ENCODE measurements at regions not wholly inside any gene's neighbourhood (a gene's known extent, or its start where the extent isn't known, plus 50 kb on each side); places are given as distances from the start of the nearest gene placed in this dataset.
"Not testable (repeated sequence)": the region's sequence is repeated elsewhere in the genome, so short reads cannot be mapped to it uniquely, and the experiment has no call there.

- DNase-seq (ENCODE audit: low spot score): no peak
Measured at GRCh38 chr4:95779447-95779846, 60.4 kb upstream of the PDHA2 start.

- DNase-seq (ENCODE audit: low spot score): no peak
Measured at GRCh38 chr4:95778666-95779065, 61.2 kb upstream of the PDHA2 start.

GRCh38 chr4:95770605-95771004 lies 69.3 kb upstream of the PDHA2 start:
- not testable (repeated sequence) for DNase-seq (ENCODE audit: low spot score)

- DNase-seq (ENCODE audit: low spot score): no peak
Measured at GRCh38 chr4:95764961-95765360, 74.9 kb upstream of the PDHA2 start.

GRCh38 chr4:95761871-95762270 lies 78.0 kb upstream of the PDHA2 start:
- no peak for DNase-seq (ENCODE audit: low spot score)

- DNase-seq (ENCODE audit: low spot score): peak; percentile 76
Measured at GRCh38 chr4:95761426-95761825, 78.5 kb upstream of the PDHA2 start.

GRCh38 chr4:95760646-95761045 lies 79.2 kb upstream of the PDHA2 start:
- DNase-seq (ENCODE audit: low spot score): not testable (repeated sequence)

GRCh38 chr4:95758001-95758400 lies 81.9 kb upstream of the PDHA2 start:
- DNase-seq (ENCODE audit: low spot score): no peak

GRCh38 chr4:95754667-95755066 lies 85.2 kb upstream of the PDHA2 start:
- no peak for DNase-seq (ENCODE audit: low spot score)

- no peak for DNase-seq (ENCODE audit: low spot score)
Measured at GRCh38 chr4:95749204-95749603, 90.7 kb upstream of the PDHA2 start.

- no peak for DNase-seq (ENCODE audit: low spot score)
Measured at GRCh38 chr4:95742872-95743271, 97.0 kb upstream of the PDHA2 start.

- DNase-seq (ENCODE audit: low spot score): no peak
Measured at GRCh38 chr4:95742179-95742578, 97.7 kb upstream of the PDHA2 start.

- peak; percentile 73 for DNase-seq (ENCODE audit: low spot score)
Measured at GRCh38 chr4:95732061-95732460, 107.8 kb upstream of the PDHA2 start.

GRCh38 chr4:95729596-95729995 lies 110.3 kb upstream of the PDHA2 start:
- no peak for DNase-seq (ENCODE audit: low spot score)

- DNase-seq (ENCODE audit: low spot score): peak; percentile 40
Measured at GRCh38 chr4:95728145-95728544, 111.7 kb upstream of the PDHA2 start.

GRCh38 chr4:95715830-95716229 lies 124.1 kb upstream of the PDHA2 start:
- DNase-seq (ENCODE audit: low spot score): no peak

GRCh38 chr4:95714571-95714970 lies 125.3 kb upstream of the PDHA2 start:
- no peak for DNase-seq (ENCODE audit: low spot score)

- no peak for DNase-seq (ENCODE audit: low spot score)
Measured at GRCh38 chr4:95705323-95705722, 134.6 kb upstream of the PDHA2 start.

GRCh38 chr4:95701500-95702170 lies 138.3 kb upstream of the PDHA2 start:
- DNase-seq (ENCODE audit: low spot score): peak; percentile 49

GRCh38 chr4:95694411-95694810 lies 145.5 kb upstream of the PDHA2 start:
- no peak for DNase-seq (ENCODE audit: low spot score)

- DNase-seq (ENCODE audit: low spot score): peak; percentile 23
Measured at GRCh38 chr4:95693594-95693993, 144.8 kb upstream of the UNC5C start.

- DNase-seq (ENCODE audit: low spot score): peak; percentile 3
Measured at GRCh38 chr4:95676190-95676589, 127.4 kb upstream of the UNC5C start.

- no peak for DNase-seq (ENCODE audit: low spot score)
Measured at GRCh38 chr4:95675623-95676022, 126.8 kb upstream of the UNC5C start.

- no peak for DNase-seq (ENCODE audit: low spot score)
Measured at GRCh38 chr4:95674521-95674981, 125.8 kb upstream of the UNC5C start.

Measured in A172 (cell line).